ENCODE measurements at regions not wholly inside any gene's neighbourhood (a gene's known extent, or its start where the extent isn't known, plus 50 kb on each side); places are given as distances from the start of the nearest gene placed in this dataset.
"Not testable (repeated sequence)": the region's sequence is repeated elsewhere in the genome, so short reads cannot be mapped to it uniquely, and the experiment has no call there.

GRCh38 chr15:20301471-20302081 lies 240.0 kb downstream of the GOLGA6L6 start:
- H3K79me1 ChIP-seq (ENCODE audit: low read depth, low read length); H3K79me2 ChIP-seq (ENCODE audit: control insufficient read depth in 1 of 2, insufficient read depth in 2 of 2, low read length in 2 of 2); H4K8ac ChIP-seq (ENCODE audit: extremely low read depth, insufficient read depth, low read length); H3K36me3 ChIP-seq (ENCODE audit: control insufficient read depth in 2 of 4, insufficient read depth in 4 of 4, low read length in 3 of 4); H2AK5ac ChIP-seq (ENCODE audit: low read depth, low read length); H2BK15ac ChIP-seq (ENCODE audit: low read length); H3K27me3 ChIP-seq (replicated peaks in 1 of 4; ENCODE audit: control insufficient read depth in 3 of 4, extremely low read depth in 1 of 4, insufficient read depth in 3 of 4, low read length in 3 of 4); H3K23ac ChIP-seq (ENCODE audit: insufficient read length); H2BK120ac ChIP-seq (replicated peaks; ENCODE audit: low read depth, low read length); H3K4me2 ChIP-seq (ENCODE audit: insufficient read depth in 1 of 2, low read depth in 2 of 2, low read length in 2 of 2); H3K4ac ChIP-seq (replicated peaks; ENCODE audit: insufficient read length, low read depth, low read length); H2BK20ac ChIP-seq (ENCODE audit: low read length); H2AFZ ChIP-seq (ENCODE audit: low read length); H3K4me3 ChIP-seq (ENCODE audit: extremely low read depth in 1 of 4, insufficient read depth in 2 of 4, low read depth in 3 of 4, low read length in 4 of 4); H4K5ac ChIP-seq (ENCODE audit: insufficient read length, low read depth, low read length); H2BK12ac ChIP-seq (ENCODE audit: low read depth, low read length); FAIRE-seq; CTCF ChIA-PET (ENCODE audit: partially characterized antibody); H3K56ac ChIP-seq (replicated peaks; ENCODE audit: insufficient read length, low read depth, low read length); H3K4me1 ChIP-seq (replicated peaks in 1 of 4; ENCODE audit: control insufficient read depth in 3 of 4, insufficient read depth in 4 of 4, low read length in 3 of 4); H4K91ac ChIP-seq (replicated peaks; ENCODE audit: insufficient read length, low read length); POLR2A ChIA-PET (ENCODE audit: partially characterized antibody); H2BK5ac ChIP-seq (ENCODE audit: low read depth, low read length); H3K18ac ChIP-seq (ENCODE audit: extremely low read depth, low read length); H3K14ac ChIP-seq (ENCODE audit: insufficient read length); H3K27ac ChIP-seq (ENCODE audit: low read depth, low read length); H3K9ac ChIP-seq (replicated peaks in 1 of 4; ENCODE audit: extremely low read depth in 1 of 4, low read depth in 3 of 4, low read length in 3 of 4); H4K20me1 ChIP-seq (replicated peaks in 1 of 2; ENCODE audit: control insufficient read depth in 1 of 2, insufficient read depth in 2 of 2, low read length in 2 of 2); H3K23me2 ChIP-seq (ENCODE audit: low read depth, low read length); DNase-seq (ENCODE audit: low read depth in 1 of 2, low spot score in 2 of 2): not testable (repeated sequence)
- WGBS, 2 experiments (ENCODE audit: extremely low coverage in 1 of 2, insufficient coverage in 1 of 2, insufficient read length in 1 of 2, insufficient replicate concordance in 2 of 2, low coverage in 1 of 2, low lambda C conversion rate in 2 of 2, missing lambda C conversion rate in 1 of 2) = 93% methylated on average over 6 of the region's 12 CpGs; no CpG with 5 or more reads in 1 of the 2 experiments
- H3K9me3 ChIP-seq (ENCODE audit: insufficient read depth in 2 of 2, low read depth in 1 of 2, low read length in 1 of 2) = peaks cover 0 to 60% of the 10 kb centered on the region in 2 experiments; a peak in 3 of 4 replicates

GRCh38 chr15:20301041-20301390 lies 240.6 kb downstream of the GOLGA6L6 start:
- H3K4me1 ChIP-seq (replicated peaks in 1 of 4; ENCODE audit: control insufficient read depth in 3 of 4, insufficient read depth in 4 of 4, low read length in 3 of 4); H3K9ac ChIP-seq (replicated peaks in 1 of 4; ENCODE audit: extremely low read depth in 1 of 4, low read depth in 3 of 4, low read length in 3 of 4); H4K20me1 ChIP-seq (replicated peaks in 1 of 2; ENCODE audit: control insufficient read depth in 1 of 2, insufficient read depth in 2 of 2, low read length in 2 of 2); H2BK20ac ChIP-seq (ENCODE audit: low read length); H3K23ac ChIP-seq (ENCODE audit: insufficient read length); H3K27ac ChIP-seq (ENCODE audit: low read depth, low read length); H2BK120ac ChIP-seq (replicated peaks; ENCODE audit: low read depth, low read length); H2BK15ac ChIP-seq (ENCODE audit: low read length); H3K79me2 ChIP-seq (ENCODE audit: control insufficient read depth in 1 of 2, insufficient read depth in 2 of 2, low read length in 2 of 2); H3K36me3 ChIP-seq (ENCODE audit: control insufficient read depth in 2 of 4, insufficient read depth in 4 of 4, low read length in 3 of 4); H3K4ac ChIP-seq (replicated peaks; ENCODE audit: insufficient read length, low read depth, low read length); H2BK12ac ChIP-seq (ENCODE audit: low read depth, low read length); H2AK5ac ChIP-seq (ENCODE audit: low read depth, low read length); CTCF ChIA-PET (ENCODE audit: partially characterized antibody); H2AFZ ChIP-seq (ENCODE audit: low read length); H4K91ac ChIP-seq (replicated peaks; ENCODE audit: insufficient read length, low read length); FAIRE-seq; H3K27me3 ChIP-seq (replicated peaks in 1 of 4; ENCODE audit: control insufficient read depth in 3 of 4, extremely low read depth in 1 of 4, insufficient read depth in 3 of 4, low read length in 3 of 4); H3K4me3 ChIP-seq (ENCODE audit: extremely low read depth in 1 of 4, insufficient read depth in 2 of 4, low read depth in 3 of 4, low read length in 4 of 4); H4K5ac ChIP-seq (ENCODE audit: insufficient read length, low read depth, low read length); H3K56ac ChIP-seq (replicated peaks; ENCODE audit: insufficient read length, low read depth, low read length); H3K79me1 ChIP-seq (ENCODE audit: low read depth, low read length); H3K14ac ChIP-seq (ENCODE audit: insufficient read length); H2BK5ac ChIP-seq (ENCODE audit: low read depth, low read length); H3K18ac ChIP-seq (ENCODE audit: extremely low read depth, low read length); POLR2A ChIA-PET (ENCODE audit: partially characterized antibody); H3K23me2 ChIP-seq (ENCODE audit: low read depth, low read length); H4K8ac ChIP-seq (ENCODE audit: extremely low read depth, insufficient read depth, low read length); H3K4me2 ChIP-seq (ENCODE audit: insufficient read depth in 1 of 2, low read depth in 2 of 2, low read length in 2 of 2); DNase-seq (ENCODE audit: low read depth in 1 of 2, low spot score in 2 of 2): not testable (repeated sequence)
- peaks cover 0 to 57% of the 10 kb centered on the region in 2 experiments; a peak in 3 of 4 replicates for H3K9me3 ChIP-seq (ENCODE audit: insufficient read depth in 2 of 2, low read depth in 1 of 2, low read length in 1 of 2)
- WGBS, 2 experiments (ENCODE audit: extremely low coverage in 1 of 2, insufficient coverage in 1 of 2, insufficient read length in 1 of 2, insufficient replicate concordance in 2 of 2, low coverage in 1 of 2, low lambda C conversion rate in 2 of 2, missing lambda C conversion rate in 1 of 2) = 73% methylated on average over 2 of the region's 4 CpGs; no CpG with 5 or more reads in 1 of the 2 experiments
